GM18511 (cell line): ENCODE measurements at regions not wholly inside any gene's neighbourhood (a gene's known extent, or its start where the extent isn't known, plus 50 kb on each side); places are given as distances from the start of the nearest gene placed in this dataset.
A peak's percentile ranks its signal among the peaks of the same experiment; 100 is the strongest.
"Not testable (repeated sequence)": the region's sequence is repeated elsewhere in the genome, so short reads cannot be mapped to it uniquely, and the experiment has no call there.

Experiments
- ATAC-seq: cut with Tn5 transposase; IDR thresholded peaks from one replicate; pipeline ENCODE4 v1.9.1; 2021; ENCODE audit warnings: mild to moderate bottlenecking, moderate library complexity; ENCODE audit not compliant: unreplicated experiment

DNA sequence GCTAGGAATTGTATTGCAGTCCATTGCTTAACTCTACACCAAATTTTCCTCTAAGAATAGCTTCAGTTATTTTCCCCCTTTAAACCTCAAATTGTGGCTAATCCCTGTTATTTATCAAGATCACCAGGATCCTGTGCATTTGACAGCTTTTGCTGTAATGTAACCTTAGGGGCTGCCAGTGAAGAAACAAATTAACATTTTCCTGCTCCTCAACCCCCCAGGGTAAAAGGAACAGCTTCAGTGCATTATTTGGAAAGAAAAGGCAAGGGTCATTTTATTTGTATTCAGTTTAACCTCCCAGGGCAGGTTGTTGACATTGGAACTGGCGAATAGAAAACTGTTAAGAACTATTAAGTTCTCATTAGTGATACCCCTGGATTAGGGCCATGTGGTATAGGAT, 57.0 kb downstream of the PCDH20 start:
- no peak for ATAC-seq

DNA sequence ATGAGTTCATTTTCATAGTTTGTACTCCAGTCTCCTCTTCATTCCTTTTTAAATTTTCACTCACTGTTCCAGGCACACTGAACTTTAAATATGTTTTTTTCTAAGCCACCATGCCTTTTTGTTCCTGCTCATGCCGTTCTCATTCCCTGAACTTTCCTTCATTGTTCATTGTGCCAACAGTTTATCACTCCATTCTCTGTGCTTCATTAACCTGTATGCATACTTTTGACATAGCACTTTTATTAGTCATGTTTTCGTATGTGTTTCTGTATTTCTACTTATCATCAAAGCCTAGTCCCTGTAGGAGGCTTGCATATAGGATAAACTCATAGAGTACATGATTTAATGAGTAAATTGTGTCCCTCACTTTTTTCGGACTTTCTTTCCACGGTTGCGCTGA, 65.3 kb downstream of the PCDH20 start:
- ATAC-seq, result no peak

DNA sequence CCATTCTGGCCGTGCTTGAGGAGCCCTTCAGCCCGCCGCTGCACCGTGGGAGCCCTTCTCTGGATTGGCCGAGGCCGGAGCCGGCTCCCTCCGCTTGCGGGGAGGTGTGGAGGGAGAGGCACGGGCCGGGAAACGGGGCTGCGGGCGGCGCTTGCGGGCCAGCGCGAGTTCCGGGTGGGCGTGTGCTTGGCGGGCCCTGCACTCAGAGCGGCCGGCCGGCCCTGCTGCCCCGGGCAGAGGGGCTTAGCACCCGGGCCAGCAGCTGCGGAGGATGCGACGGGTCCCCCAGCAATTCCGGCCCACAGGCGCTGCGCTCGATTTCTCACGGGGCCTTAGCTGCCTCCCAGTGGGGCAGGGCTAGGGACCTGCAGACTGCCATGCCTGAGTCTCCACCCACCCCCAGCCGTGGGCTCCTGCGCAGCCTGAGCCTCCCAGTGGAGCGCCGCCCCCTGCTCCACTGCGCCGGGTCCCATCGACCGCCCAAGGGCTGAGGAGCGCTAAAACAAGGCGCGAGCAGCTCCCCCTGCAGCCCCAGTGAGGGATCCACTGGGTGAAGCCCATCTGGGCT, 76.5 kb downstream of the PCDH20 start:
- no peak for ATAC-seq

DNA sequence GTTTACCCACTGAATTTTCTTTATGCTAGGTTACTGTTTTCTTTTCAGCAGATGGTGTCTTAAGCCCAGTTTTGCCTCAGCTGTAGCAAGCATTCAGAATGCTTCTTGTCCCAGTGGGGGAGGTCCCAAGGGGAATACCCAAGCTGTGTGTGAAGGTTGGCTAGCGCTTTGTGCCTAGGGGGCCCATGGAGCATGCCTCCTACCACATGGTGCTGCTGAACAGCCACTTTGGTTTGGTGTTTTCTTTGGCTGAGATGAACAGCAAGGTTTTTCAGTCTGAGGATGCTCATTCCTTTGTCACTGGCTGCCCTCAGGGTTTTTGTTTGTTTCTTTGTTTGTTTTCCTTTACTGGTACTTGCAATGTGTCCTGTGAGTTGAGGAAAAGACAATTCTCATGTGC, 99.0 kb downstream of the PCDH20 start:
- no peak for ATAC-seq

DNA sequence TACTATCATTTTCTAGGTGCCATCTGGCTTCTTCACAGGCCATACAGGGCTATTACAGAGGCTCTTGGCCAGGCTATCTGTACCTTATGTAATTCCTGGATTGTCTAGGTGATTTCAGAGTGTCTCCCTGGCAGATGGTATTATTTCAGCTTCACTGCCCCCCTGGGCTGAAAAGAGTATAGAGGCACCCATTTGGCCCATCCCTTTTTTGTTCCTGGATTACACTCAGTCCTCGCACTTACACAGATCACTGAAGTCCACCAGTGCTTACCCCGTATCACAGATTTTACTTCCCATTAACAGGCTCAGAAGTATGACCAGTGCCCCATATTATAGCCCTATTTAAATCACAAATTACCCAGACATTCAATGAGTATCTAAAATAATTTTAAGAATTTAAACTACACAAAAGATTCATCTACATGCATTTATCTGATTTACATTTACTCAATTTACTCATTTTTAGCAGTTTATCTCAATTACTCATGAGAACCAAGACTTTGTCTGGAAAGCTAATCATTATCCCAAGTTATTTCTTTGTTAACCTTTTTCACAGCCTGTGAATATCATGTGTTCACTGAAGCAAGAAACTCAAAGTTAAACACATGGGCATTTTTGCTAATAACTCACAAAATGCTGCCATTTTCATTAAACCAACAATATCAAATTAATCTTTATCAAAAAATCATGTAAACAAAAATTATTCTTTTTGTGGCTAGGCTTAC, 121.0 kb downstream of the PCDH20 start:
- no peak for ATAC-seq

DNA sequence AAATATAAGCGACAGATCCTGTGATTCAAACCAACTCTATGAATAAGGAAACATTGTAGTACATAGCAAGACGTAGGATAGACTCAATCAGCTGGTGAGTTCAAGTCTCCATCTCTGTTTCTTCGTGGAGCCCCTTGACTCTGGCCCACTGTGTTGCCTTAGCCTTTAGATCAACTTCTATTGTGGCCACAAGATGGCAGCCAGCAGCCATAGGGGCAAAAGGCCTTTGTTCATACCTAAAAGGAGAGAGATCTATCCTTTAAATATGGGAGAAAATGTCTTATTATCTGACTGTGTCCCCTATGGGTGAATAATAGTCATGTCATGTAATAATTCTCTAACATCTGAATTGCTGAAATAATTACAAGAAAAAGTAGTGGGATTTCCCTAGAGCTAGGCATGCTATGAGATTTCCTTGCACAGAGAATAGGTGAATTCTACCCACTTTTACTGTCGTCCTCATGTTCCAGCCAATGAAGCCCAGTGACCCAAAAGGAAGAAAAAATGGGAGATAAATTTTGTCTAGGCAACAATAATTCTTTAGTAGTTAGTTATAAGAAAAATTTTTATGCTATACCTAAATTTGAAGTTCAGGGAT, 129.4 kb downstream of the PCDH20 start:
- ATAC-seq, result no peak

DNA sequence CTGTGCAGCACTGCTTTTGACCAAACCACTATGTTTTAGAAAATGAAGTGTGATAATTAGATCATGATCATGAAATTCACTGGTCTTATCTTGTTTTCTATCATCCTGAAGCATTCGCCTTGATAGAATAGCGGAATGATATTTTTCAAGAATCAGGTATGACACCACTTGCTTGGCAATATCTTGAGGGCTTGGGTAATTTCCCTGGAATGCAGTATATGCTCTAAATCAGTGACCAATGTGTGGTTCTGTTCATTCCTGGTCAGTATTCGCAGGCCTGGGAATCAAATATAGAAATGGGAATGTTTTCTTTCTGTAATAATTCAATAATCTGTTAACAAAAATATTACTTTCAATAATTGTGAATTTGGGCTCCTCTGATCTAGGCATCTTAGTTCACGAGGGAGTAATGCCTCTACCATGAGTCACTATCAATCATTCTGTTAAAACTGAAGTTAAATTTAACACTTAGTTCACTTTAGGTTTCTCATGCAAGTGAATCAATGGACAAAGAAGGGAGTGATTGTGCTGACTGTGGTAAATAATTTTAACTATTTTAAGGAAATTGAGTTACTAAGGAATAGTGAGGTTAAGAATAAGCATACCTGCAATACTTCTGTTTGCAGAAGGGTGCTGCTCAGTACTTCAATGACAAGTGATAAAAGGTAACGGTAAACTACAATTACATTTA, 137.9 kb downstream of the PCDH20 start:
- no peak for ATAC-seq

DNA sequence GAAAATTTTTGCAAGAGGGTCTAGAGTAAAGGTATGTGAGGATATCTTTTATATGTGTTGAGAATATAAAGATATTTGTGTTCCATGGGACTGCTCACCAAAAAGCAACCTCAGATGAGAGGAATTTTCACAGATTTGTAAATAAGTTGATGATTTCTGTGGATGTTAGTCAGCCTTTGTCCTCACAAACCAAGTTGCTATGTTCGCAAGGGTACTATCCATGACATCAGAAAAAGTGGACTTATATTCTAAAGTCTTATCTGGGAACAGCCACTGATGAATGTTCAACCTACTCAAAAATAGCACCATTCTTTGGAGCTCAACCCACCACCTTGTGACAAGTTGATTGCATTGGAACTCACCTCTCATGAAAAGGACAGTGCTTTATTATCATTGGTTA, 138.6 kb downstream of the PCDH20 start:
- ATAC-seq, result no peak

DNA sequence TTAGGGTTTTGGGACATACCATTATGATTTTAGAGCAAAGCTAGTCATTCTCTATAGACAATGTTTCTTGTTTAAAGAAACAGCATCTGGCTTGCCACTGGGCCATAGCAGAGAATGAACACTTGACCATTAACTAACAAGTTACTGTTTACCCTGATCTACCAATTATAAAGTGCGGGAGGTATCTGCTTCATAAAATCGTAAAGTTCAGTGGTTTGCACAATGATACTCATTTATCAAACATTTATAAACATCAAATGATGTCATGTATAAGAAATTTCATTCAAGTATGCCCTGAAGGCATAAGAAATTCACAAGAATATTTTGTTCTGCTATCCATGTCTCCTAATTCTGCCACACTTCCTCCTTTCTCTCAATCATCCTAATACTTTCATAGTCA, 139.2 kb downstream of the PCDH20 start:
- ATAC-seq, result no peak

DNA sequence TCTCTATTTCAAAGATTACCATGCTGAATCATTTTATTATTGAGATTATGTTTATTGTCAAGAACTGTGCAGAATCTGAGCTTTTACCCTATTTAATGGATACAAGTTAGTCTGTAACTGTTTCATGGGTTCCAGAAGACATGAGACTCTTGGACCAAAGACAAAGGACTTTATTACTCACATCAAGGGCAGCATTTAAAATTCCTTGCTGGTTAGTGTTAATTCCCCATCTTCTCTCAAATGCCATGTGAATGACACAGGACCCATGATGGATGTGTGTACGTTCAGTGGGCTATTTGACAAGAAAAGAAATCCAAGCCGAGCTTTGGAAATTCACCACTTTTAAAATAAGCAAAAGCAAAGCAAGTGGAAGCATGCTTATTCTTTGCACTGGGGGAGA, 139.9 kb downstream of the PCDH20 start:
- ATAC-seq, result no peak

DNA sequence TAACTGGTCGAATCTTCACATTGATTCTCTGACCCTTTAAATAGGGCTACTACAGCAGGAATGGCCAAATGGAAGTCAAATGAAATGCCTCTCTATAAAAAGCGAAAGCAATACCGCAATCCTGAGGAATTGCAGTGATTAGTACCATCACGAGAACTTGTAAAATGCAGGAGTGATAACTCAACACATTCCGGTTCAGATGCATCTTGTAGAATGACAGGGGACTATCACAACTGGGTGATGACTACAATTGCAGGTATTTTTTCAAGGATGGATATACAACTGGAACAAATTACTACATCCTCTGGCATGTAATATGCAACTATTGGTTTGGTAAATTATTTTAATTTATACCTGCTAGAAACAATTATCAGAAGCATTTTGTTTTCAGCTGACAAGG, 140.4 kb downstream of the PCDH20 start:
- ATAC-seq, result no peak

DNA sequence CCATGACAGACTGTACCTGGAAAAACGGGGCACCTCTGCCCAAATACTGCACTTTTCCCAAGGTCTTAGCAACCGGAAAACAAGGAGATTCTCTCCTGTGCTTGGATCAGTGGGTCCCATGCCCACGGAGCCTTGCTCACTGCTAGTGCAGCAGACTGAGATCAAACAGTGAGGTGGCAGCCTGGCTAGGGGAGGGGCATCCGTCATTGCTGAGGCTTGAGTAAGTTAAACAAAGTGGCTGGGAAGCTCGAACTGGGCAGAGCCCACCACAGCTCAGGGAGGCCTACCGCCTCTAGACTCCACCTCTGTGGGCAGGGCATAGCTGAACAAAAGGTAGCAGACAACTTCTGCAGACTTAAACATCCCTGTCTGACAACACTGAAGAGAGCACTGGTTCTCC, 148.8 kb downstream of the PCDH20 start:
- not testable (repeated sequence) for ATAC-seq

DNA sequence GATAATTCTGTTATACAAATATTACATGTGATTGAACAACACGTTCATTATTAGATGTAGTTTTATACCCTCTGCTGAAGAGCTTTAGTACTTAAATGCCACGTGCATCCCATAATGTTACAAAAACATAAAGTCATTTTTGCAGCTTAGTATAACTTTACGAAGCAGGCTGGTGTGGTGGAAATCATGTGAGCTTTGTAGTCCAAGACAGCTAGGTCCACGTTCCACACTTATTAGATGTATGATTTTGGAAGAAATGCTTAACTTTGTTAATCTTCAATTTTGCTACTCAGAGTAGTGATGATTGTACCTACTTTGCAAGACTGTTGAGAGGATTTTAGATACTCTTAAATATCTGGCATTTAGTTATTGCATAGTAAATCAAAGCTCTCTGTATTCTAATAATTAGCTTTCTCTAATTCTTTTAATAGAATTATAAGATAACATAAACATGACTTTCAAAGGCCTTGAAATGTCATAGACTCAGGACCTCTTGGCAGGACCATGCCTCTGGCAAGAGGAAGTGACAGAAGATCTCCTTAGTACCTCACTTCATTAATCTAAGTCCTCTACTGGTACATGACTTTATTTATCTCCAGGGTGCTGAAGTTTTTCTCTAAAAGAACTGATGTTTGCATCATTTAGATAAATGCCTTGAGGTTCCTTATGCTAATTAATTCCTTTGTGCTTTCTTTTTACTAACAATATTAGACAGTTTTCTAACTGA, 153.7 kb downstream of the PCDH20 start:
- no peak for ATAC-seq

DNA sequence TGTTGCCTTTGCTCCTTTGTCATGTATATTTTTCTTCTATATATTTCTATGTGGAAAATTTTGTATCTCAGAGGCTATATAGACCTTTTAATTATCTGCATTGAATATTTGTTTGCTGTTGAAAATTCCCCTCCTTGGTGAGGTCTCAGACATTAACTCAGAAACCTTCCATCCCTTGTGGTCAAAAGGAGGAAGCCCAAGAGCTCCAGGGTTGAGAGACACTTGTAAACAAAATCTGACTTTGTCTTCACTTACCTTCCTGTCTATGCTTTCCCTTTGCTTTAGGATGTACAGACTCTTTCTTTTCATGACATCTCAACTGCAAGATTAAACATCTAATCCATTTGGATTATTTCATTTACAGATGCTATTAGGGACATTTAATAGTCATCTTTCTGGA, 157.5 kb downstream of the PCDH20 start:
- no peak for ATAC-seq

DNA sequence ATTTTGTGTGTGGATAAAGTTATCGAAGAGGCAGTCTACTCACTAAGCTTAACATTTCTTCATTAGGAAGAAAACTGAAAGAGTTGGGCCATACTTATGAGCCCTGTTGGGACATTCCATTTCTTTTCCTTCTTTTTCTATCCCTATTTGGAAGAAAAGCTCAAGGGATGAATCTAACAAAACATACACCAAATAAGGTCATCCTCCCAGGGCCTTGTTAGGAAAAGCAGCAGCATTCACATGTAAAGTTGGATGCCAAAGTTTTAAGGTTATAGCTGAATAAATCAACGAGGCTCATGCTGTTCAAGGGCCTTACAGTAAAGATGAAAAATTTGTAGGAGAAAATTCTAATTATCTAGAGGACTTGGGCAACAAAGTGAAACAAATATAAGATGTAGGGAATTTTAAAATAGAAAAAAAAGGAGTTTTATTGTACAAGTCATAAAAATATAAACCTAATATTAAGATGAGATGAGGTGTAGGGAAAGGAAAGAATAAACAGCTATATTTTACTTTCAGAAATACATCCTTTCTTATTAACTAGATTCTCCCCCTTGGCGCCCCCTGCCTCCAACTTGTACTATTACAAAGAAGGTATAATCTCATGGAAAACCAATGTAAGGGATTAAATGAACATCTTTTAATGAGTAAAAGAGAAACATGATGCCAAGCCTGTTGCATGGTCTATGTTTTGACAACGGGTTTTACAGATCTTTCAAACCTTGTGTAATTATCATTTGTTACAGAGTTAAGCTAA, 160.4 kb downstream of the PCDH20 start:
- no peak for ATAC-seq

DNA sequence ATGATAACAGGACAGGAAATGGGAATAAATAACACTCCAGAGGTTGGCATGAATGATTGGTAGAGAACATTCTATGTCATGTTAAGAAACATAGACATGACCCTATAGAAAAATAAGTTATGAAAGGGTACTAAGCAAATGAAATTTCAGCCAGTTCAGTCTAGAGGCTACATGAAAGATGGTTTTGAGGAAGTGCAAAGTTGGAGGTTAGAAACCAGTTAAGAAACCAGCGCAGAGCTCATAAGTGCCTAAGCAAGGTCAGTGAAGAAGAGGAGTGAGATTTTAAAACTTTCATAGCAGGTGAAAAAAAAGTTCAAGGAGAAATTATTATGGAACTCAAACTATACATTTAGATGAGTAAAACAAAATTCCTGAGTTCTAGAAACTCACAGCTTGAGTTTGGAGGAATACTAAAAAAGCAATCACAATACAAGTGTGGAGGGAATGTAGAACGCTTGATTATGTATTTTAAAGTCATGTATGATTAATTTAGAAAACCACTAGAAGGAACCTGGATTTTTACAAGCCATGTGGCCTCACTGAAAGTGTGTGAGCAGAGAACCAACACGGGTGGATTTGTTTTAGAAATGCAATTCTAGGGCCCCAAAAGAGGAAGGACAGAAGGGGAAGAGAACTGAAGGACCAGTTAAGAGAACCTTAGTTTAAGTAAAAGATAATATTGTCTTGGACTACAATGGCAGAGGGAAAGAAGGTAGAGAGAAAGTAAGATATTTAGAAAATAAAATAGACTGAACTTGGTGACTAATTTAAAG, 162.4 kb downstream of the PCDH20 start:
- peak; percentile 67 for ATAC-seq

DNA sequence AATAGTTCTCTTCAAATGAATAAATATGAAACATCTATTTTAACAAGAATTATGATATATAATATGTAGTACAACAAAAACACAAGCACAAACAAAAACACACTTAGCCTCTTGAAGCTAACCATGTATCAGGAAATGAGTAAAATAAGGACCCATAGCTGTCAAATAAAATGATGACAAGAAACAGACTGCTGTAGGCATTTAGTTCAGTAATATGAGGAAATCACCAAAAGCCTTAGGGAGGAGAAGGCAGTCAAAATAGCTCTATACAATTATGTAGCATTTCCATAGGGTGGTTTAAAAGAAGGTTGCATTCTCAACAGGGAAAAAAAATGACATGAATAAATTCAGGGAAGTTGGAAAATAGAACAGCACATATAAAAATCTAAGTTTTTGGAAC, 163.4 kb downstream of the PCDH20 start:
- no peak for ATAC-seq

DNA sequence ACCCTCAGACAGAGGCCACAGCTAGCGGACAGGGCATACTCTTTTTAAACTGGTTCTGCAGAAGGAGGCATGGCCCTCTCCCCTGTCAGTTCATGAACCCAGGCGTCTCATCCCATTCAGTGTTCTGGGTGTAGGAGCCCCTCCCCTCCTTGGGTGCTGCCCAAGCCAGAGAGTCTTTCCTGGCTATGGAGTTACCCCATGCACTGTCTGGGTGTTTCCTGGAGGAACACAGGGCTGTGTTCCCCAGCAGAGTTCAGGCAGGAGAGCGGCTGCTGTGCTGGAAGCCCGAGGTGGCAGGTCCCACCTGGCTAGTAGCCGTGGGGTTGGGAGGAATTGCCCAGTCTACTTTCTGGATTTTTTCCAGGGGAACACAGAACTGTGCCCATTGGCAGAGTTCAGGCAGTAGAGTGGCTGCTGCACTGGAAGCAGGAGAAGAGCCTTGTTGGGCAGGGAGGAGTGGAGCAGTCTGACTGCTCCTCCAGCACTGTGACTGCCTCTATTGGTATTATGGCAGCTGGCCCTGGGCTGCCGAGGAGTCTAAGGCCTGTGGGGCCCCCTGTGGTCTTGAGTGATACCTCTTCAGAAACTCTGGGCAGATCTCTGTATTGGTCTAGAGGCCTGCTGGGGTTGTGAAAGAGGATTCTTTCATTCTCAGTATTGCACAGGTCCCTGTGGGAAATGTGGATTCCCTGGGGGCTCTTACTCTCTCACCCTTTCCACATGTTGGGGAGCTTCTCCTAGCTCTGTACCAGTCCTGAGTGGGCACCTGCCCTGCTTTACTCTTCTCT, 168.3 kb downstream of the PCDH20 start:
- peak; percentile 92 for ATAC-seq

DNA sequence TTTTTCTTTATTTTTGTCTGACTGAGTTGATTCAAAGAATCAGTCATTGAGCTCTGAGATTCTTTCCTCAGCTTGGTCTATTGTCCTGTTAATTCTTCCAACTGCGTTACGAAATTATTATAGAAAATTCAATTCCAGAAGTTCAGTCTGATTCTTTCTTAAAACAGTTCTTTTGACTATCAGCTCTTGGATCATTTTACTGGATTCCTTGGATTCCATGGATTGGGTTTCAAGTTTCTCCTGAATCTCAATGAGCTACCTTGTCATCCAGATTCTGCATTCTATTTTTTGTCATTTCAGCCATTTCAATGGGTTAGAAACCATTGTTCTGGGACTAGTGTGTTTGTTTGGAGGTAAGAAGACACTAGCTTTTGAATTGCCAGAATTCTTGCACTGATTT, 169.3 kb downstream of the PCDH20 start:
- ATAC-seq, result no peak
